Ishikawa (cell line): ENCODE measurements at regions not wholly inside any gene's neighbourhood (a gene's known extent, or its start where the extent isn't known, plus 50 kb on each side); places are given as distances from the start of the nearest gene placed in this dataset.

Source experiments
- CEBPB ChIP-seq: IDR thresholded peaks from 2 replicates; pipeline ENCODE4 v1.6.1; 2012
- CREB1 ChIP-seq: IDR thresholded peaks from 2 replicates; pipeline ENCODE4 v1.6.1; 2012; ENCODE audit warnings: low read depth
- EGR1 ChIP-seq: IDR thresholded peaks from 2 replicates; pipeline ENCODE4 v1.6.1; 2012
- EP300 ChIP-seq: IDR thresholded peaks from 2 replicates; pipeline ENCODE4 v1.6.1; 2012; ENCODE audit warnings: borderline replicate concordance
- FOXM1 ChIP-seq: IDR thresholded peaks from 2 replicates; pipeline ENCODE4 v1.6.1; 2012; ENCODE audit warnings: low read depth, borderline replicate concordance
- NFIC ChIP-seq: IDR thresholded peaks from 2 replicates; pipeline ENCODE4 v1.6.1; 2012
- RAD21 ChIP-seq: IDR thresholded peaks from 2 replicates; pipeline ENCODE4 v1.6.1; 2012; ENCODE audit warnings: low read depth
- TAF1 ChIP-seq: IDR thresholded peaks from 2 replicates; pipeline ENCODE4 v1.6.1; 2012; ENCODE audit warnings: low read depth, mild to moderate bottlenecking
- TCF12 ChIP-seq: IDR thresholded peaks from 2 replicates; pipeline ENCODE4 v1.6.1; 2012; ENCODE audit warnings: low read depth
- TEAD4 ChIP-seq: IDR thresholded peaks from 2 replicates; pipeline ENCODE4 v1.6.1; 2012
- USF1 ChIP-seq: IDR thresholded peaks from 2 replicates; pipeline ENCODE4 v1.6.1; 2012
- YY1 ChIP-seq: IDR thresholded peaks from 2 replicates; pipeline ENCODE4 v1.6.1; 2012; ENCODE audit warnings: low read depth
- ZBTB7A ChIP-seq: IDR thresholded peaks from 2 replicates; pipeline ENCODE4 v1.6.1; 2012; ENCODE audit warnings: low read depth
- TF ChIP-seq, protein P1 (sequence below): IDR thresholded peaks from 2 replicates; pipeline ENCODE4 v1.6.1; 2012
- TF ChIP-seq, protein P2 (sequence below): IDR thresholded peaks from 2 replicates; pipeline ENCODE4 v1.6.1; 2012; ENCODE audit warnings: low read depth, mild to moderate bottlenecking

DNA sequence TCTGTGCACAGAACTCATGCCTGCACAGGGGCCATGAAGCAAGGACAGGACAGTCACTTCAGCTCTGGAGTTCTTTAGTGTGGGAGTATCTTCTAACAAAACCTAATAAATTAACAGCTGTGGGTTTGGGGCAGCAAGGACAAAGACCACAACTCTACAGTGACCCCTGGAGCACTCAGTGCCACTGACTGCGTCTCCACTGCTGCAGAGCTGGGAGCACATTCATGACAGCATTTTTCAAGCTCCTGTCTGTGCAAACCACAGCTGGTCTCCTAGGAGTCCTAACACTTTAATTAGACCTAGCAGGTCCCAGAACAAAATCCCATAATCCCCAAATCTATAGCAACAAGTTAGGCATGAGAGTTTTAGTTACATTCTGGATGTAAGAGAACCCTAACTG, 76.5 kb downstream of the RTL9 start:
- TF ChIP-seq, protein P1, sequence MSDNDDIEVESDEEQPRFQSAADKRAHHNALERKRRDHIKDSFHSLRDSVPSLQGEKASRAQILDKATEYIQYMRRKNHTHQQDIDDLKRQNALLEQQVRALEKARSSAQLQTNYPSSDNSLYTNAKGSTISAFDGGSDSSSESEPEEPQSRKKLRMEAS = no peak
- TF ChIP-seq TEAD4 (no peak), USF1 (no peak), EP300 (no peak), CREB1 (no peak), YY1 (no peak), TAF1 (no peak), EGR1 (no peak), TCF12 (no peak), CEBPB (no peak), NFIC (no peak), ZBTB7A (no peak)
- TF ChIP-seq, protein P2, sequence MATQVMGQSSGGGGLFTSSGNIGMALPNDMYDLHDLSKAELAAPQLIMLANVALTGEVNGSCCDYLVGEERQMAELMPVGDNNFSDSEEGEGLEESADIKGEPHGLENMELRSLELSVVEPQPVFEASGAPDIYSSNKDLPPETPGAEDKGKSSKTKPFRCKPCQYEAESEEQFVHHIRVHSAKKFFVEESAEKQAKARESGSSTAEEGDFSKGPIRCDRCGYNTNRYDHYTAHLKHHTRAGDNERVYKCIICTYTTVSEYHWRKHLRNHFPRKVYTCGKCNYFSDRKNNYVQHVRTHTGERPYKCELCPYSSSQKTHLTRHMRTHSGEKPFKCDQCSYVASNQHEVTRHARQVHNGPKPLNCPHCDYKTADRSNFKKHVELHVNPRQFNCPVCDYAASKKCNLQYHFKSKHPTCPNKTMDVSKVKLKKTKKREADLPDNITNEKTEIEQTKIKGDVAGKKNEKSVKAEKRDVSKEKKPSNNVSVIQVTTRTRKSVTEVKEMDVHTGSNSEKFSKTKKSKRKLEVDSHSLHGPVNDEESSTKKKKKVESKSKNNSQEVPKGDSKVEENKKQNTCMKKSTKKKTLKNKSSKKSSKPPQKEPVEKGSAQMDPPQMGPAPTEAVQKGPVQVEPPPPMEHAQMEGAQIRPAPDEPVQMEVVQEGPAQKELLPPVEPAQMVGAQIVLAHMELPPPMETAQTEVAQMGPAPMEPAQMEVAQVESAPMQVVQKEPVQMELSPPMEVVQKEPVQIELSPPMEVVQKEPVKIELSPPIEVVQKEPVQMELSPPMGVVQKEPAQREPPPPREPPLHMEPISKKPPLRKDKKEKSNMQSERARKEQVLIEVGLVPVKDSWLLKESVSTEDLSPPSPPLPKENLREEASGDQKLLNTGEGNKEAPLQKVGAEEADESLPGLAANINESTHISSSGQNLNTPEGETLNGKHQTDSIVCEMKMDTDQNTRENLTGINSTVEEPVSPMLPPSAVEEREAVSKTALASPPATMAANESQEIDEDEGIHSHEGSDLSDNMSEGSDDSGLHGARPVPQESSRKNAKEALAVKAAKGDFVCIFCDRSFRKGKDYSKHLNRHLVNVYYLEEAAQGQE = no peak

DNA sequence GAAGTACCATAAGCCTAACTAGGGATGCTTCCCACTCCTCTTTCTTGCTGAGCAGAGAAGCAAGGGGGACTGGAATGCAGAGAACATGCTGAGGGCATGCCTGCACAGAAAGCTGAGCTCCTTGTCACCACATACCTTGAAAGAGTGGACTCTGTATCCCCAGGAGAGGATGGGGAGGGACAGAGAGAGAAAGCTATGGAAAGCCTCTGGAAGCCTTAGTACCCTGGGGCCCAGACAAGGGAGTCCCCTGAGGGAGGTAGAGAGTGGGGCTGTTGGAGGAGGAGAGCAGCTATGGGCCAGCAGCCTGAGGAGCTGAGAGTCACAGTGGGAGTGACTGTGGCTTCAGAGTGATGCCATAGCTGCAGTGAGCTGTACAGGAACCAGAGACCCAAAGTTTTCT, 77.9 kb downstream of the RTL9 start:
- TF ChIP-seq TEAD4 = no peak
- TF ChIP-seq YY1 = no peak
- TF ChIP-seq EP300 = no peak
- TF ChIP-seq FOXM1 = no peak
- TF ChIP-seq, protein P1 = no peak
- no peak for TF ChIP-seq NFIC
- no peak for TF ChIP-seq CREB1
- no peak for TF ChIP-seq CEBPB
- TF ChIP-seq USF1 = no peak
- no peak for TF ChIP-seq TCF12
- no peak for TF ChIP-seq TAF1
- no peak for TF ChIP-seq EGR1
- no peak for TF ChIP-seq ZBTB7A
- TF ChIP-seq, protein P2 = no peak
- TF ChIP-seq RAD21 = no peak

GRCh38 chrX:110437686-110438085, 79.0 kb downstream of the RTL9 start:
- TF ChIP-seq, protein P1 = no peak
- TF ChIP-seq TAF1 = no peak
- no peak for TF ChIP-seq RAD21
- no peak for TF ChIP-seq CREB1
- TF ChIP-seq NFIC = no peak
- TF ChIP-seq EP300 = no peak
- no peak for TF ChIP-seq ZBTB7A
- no peak for TF ChIP-seq EGR1
- no peak for TF ChIP-seq TCF12
- TF ChIP-seq FOXM1 = no peak

DNA sequence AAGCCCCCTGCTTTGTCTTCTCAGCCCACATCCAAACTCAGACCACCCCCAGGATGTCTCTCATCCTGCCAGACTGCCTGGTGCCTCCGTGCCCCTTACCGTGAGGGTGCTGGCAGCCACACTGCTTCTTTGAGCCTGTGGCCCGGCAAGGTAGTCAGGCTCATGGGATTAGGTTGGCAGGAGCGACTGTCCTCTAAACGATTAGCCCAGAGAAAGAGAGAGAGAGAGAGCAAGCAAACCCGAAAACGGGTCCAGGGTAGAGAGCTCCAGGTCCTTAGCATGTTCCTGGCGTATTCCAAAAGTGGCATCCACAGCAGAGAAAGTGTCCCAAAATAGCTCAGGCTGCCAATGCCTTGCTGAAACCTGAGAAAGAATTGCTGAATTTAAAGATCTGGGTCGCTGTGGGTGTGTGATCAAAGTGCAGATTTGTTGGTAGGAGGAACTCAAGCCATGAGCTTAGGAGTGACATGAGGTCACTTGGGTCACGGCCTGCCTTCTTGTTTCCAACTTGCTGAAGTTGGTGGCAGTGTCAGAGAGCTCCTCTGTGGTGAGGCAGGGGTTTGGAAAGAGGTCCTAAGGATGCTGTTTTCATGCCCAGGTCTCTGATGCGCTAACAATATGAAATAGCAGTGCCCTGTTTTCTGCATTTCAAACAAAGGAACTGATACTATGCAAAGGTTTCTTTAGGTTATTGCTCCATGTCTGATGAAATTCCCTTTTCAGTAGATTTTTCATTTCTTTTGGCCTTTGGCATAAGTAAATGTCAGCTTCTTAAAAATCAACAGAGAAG, 81.6 kb downstream of the RTL9 start:
- no peak for TF ChIP-seq TAF1
- no peak for TF ChIP-seq RAD21
- no peak for TF ChIP-seq CEBPB
- no peak for TF ChIP-seq YY1
- TF ChIP-seq FOXM1 = no peak
- TF ChIP-seq, protein P2 = no peak
- TF ChIP-seq EP300 = no peak
- no peak for TF ChIP-seq TCF12
- no peak for TF ChIP-seq CREB1
- TF ChIP-seq NFIC = no peak
